Parathyroid adenoma (tissue), 2 donors: ENCODE measurements at regions not wholly inside any gene's neighbourhood (a gene's known extent, or its start where the extent isn't known, plus 50 kb on each side); places are given as distances from the start of the nearest gene placed in this dataset.

Experiments used
- H2AFZ ChIP-seq: fragments of 300-600 bp; sonication (generic); one replicate; pipeline ENCODE4 v1.7.0; 2017; ENCODE audit warnings: antibody characterized with exemption, mild to moderate bottlenecking
- H3K27ac ChIP-seq: fragments of 300-600 bp; sonication (generic); one replicate; pipeline ENCODE4 v1.7.0; 2017
- H3K27me3 ChIP-seq: fragments of 300-600 bp; sonication (generic); one replicate; pipeline ENCODE4 v1.7.0; 2017; ENCODE audit warnings: low read length; ENCODE audit not compliant: control insufficient read depth, insufficient read depth
- H3K36me3 ChIP-seq: fragments of 300-600 bp; sonication (generic); one replicate; pipeline ENCODE4 v1.7.0; 2017; ENCODE audit warnings: low read length; ENCODE audit not compliant: control insufficient read depth, insufficient read depth
- H3K4me1 ChIP-seq: fragments of 300-600 bp; sonication (generic); one replicate; pipeline ENCODE4 v1.7.0; 2017; ENCODE audit warnings: control low read depth
- H3K4me2 ChIP-seq: fragments of 300-600 bp; sonication (generic); one replicate; pipeline ENCODE4 v1.7.0; 2017; ENCODE audit warnings: low read length
- H3K4me3 ChIP-seq: fragments of 300-600 bp; sonication (generic); one replicate; pipeline ENCODE4 v1.7.0; 2017; ENCODE audit warnings: low read depth, low read length
- H3K79me2 ChIP-seq: fragments of 300-600 bp; sonication (generic); one replicate; pipeline ENCODE4 v1.7.0; 2017; ENCODE audit warnings: control low read depth
- H3K9ac ChIP-seq: fragments of 300-600 bp; sonication (generic); one replicate; pipeline ENCODE4 v1.7.0; 2017; ENCODE audit warnings: mild to moderate bottlenecking
- H3K9me3 ChIP-seq: fragments of 300-600 bp; sonication (generic); one replicate; pipeline ENCODE4 v1.7.0; 2017; ENCODE audit warnings: low read length; ENCODE audit not compliant: control insufficient read depth
- TF ChIP-seq, protein P1 (sequence below): fragments of 300-600 bp; sonication (generic); IDR thresholded peaks from one replicate; pipeline ENCODE4 v1.7.0; 2017; ENCODE audit warnings: antibody characterized with exemption, mild to moderate bottlenecking
- donor health status: primary hyperparathyroidism.

DNA sequence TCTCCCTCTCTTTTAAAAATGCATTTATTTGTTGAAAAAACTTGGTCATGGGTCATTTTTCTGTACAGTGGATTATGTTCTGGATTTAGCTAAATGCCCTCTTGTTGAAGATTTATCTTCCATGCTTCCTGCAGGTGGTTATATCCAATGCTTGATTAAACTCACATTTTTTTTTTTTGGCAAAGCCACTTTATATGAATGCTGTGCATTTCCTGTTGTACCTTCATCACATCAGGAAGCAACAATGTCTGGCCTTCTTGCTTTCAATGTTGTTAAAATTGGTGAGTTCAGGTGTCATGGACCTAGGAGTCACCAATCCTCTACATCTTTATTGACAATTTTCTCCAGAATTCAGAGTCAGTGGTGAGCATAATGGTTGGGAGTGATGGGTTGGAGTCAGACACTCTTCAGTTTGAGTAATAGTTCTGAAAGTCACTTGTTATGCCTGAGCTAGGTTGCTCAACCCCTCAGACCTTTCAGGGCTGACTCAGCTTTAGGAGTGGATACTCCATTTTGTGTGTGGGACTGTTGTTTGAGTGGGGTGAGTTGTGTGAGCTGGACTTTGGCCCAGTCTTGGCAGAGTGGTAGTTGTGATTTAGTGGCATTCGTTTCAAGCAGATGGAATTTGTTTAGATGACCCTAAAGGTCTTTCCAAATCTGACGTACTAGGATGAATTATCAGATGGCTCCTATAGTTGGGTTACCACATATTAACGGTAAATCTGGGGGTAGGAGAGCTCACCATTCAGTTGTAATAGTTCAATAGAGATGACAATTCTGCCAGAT lies 213.5 kb upstream of the ZNF32 start:
- Histone ChIP-seq H3K27me3 (no peaks in the 10 kb centered on the region), H3K36me3 (no peaks in the 10 kb centered on the region), H3K4me2 (no peak overlapping the region), H3K27ac (no peak overlapping the region), H3K9ac (no peak overlapping the region), H3K9me3 (no peaks in the 10 kb centered on the region), H3K79me2 (no peaks in the 10 kb centered on the region), H3K4me3 (no peak overlapping the region), H3K4me1 (no peaks in the 10 kb centered on the region), H2AFZ (no peak overlapping the region)
- TF ChIP-seq, protein P1, sequence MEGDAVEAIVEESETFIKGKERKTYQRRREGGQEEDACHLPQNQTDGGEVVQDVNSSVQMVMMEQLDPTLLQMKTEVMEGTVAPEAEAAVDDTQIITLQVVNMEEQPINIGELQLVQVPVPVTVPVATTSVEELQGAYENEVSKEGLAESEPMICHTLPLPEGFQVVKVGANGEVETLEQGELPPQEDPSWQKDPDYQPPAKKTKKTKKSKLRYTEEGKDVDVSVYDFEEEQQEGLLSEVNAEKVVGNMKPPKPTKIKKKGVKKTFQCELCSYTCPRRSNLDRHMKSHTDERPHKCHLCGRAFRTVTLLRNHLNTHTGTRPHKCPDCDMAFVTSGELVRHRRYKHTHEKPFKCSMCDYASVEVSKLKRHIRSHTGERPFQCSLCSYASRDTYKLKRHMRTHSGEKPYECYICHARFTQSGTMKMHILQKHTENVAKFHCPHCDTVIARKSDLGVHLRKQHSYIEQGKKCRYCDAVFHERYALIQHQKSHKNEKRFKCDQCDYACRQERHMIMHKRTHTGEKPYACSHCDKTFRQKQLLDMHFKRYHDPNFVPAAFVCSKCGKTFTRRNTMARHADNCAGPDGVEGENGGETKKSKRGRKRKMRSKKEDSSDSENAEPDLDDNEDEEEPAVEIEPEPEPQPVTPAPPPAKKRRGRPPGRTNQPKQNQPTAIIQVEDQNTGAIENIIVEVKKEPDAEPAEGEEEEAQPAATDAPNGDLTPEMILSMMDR: no peak

DNA sequence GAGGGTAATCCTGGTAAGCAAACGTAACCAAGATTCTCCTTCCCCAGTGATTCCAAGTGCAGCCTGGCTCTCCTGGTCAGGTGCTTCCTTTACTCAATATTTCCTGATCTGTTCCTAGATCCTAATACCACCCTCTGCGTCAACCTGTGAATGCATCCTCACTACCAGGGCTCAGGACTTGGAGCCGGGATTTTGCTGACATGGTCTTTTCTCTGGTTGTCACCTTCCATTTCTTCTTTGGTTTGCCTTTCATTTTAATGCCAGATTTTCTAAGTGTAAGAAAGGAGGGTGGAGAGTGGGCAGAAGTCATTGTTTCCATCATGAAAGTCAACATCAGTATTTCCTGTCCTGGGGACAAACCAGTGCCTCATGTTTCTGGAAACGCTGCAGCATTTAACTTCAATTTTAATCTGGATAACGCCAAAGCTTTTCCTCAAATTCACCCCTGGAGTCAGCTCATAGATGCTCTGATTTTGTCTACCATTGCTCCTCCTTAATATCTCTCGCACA lies 210.4 kb upstream of the ZNF32 start:
- no peak overlapping the region for H2AFZ ChIP-seq

DNA sequence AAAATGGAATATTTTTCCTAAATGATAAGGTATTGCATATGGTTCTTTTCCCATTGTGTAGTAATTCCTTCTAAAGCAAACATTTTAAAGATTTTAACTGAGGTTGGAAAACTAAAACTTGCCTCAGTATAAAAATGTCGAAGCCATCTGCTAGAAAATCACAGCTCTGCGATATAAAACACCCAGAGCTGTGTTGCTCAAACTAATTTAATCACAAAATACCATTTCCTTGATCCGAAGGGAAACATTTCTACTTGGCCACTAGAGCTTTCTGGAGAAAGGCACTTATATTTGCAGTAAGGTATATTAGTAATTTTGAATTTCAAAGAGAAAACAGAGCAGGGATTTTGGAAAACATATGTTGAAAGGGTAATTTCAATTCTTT lies 209.2 kb upstream of the ZNF32 start:
- Histone ChIP-seq H2AFZ (no peak overlapping the region), H3K4me3 (no peak overlapping the region), H3K9ac (no peak overlapping the region), H3K9me3 (no peaks in the 10 kb centered on the region), H3K36me3 (no peaks in the 10 kb centered on the region), H3K4me1 (no peaks in the 10 kb centered on the region), H3K27me3 (no peaks in the 10 kb centered on the region), H3K79me2 (no peaks in the 10 kb centered on the region), H3K27ac (no peak overlapping the region), H3K4me2 (no peak overlapping the region)
- TF ChIP-seq, protein P1: no peak

More for the DNA sequence above, 210.4 kb upstream of the ZNF32 start:
- Histone ChIP-seq H3K4me3 (no peak overlapping the region), H3K9ac (no peak overlapping the region), H3K4me2 (no peak overlapping the region), H3K79me2 (no peaks in the 10 kb centered on the region), H3K27ac (no peak overlapping the region), H3K36me3 (no peaks in the 10 kb centered on the region), H3K27me3 (no peaks in the 10 kb centered on the region), H3K4me1 (no peaks in the 10 kb centered on the region), H3K9me3 (no peaks in the 10 kb centered on the region)
- TF ChIP-seq, protein P1: no peak

DNA sequence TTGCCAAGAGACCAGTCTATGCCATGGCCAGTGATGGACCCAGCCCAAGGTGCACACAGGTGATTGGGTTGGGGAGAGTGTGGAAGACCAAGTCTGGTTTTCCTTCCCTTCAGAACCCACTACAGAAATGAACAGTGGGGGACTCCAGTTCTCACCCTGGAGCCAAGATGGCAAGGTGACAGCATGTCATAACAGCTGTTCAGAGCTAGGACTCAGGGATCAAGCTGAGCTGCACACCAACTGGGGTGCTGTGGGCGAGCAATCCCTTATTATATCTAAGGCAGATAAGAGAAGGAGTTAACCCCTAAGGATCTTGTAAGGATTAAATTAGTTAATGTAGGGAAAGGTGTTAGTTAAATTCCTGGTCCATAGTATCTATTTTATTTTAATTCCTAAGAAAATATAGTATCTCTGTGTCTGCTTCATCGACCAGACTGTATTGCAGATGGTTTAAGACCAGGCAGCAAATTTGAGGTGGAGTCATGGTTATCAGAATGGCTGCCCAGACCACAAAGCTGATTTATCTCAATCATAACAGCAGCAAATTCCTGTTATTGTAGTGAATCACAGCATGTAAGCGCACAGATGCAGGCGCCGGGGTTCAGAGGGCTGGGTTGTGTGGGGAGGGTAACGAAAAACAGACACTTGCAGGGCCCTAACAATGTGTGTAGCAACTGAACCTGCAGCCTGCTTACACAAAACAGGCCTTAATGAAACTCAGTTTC lies 208.7 kb upstream of the ZNF32 start:
- Histone ChIP-seq H3K4me1 (no peaks in the 10 kb centered on the region), H2AFZ (no peak overlapping the region), H3K9me3 (no peaks in the 10 kb centered on the region), H3K4me3 (no peak overlapping the region), H3K9ac (no peak overlapping the region), H3K27ac (no peak overlapping the region), H3K4me2 (no peak overlapping the region), H3K27me3 (no peaks in the 10 kb centered on the region), H3K36me3 (no peaks in the 10 kb centered on the region), H3K79me2 (no peaks in the 10 kb centered on the region)
- TF ChIP-seq, protein P1: no peak
